C4-2B (cell line): ENCODE measurements at regions not wholly inside any gene's neighbourhood (a gene's known extent, or its start where the extent isn't known, plus 50 kb on each side); places are given as distances from the start of the nearest gene placed in this dataset.

Source experiments
- ZFX ChIP-seq: fragments of 450-650 bp; IDR thresholded peaks from 2 replicates; pipeline ENCODE4 v1.6.1; 2017
- TF ChIP-seq, protein P1 (sequence below): fragments of 450-650 bp; conservative IDR thresholded peaks from 2 replicates; pipeline ENCODE4 v1.5.1; 2017; ENCODE audit warnings: mild to moderate bottlenecking

DNA sequence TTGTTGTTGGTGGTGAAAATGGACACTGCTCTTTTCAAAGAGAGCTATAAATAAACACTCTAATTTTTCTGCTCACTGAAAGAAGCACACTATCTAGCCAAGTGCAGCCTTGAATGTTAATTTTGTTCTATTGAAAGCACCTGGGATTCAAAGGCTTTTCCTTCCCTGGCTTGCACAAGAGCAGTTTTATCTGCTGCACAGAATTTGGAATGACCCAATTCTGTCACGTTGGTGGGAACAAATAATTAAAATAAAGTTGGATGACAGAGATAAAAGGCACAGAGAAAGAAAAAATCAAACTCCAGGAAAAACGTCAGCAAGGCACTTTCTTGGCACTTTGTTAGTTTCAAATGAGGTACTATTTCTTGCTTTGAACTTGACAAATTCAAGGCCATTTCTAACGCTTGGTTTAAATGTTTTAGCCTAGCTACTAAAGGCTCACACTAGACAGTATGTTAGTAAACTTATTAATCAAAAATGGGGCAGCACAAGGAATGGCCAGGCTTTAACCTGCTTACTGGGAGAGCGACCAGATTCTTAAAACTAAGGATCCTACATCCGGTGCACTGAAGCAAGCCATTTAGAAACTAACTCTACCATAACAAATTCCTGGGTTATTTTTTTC, 145.5 kb upstream of the ARG1 start:
- TF ChIP-seq, protein P1, sequence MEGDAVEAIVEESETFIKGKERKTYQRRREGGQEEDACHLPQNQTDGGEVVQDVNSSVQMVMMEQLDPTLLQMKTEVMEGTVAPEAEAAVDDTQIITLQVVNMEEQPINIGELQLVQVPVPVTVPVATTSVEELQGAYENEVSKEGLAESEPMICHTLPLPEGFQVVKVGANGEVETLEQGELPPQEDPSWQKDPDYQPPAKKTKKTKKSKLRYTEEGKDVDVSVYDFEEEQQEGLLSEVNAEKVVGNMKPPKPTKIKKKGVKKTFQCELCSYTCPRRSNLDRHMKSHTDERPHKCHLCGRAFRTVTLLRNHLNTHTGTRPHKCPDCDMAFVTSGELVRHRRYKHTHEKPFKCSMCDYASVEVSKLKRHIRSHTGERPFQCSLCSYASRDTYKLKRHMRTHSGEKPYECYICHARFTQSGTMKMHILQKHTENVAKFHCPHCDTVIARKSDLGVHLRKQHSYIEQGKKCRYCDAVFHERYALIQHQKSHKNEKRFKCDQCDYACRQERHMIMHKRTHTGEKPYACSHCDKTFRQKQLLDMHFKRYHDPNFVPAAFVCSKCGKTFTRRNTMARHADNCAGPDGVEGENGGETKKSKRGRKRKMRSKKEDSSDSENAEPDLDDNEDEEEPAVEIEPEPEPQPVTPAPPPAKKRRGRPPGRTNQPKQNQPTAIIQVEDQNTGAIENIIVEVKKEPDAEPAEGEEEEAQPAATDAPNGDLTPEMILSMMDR = no peak
- TF ChIP-seq ZFX = no peak
